HG02973 (cell line): ENCODE measurements at regions not wholly inside any gene's neighbourhood (a gene's known extent, or its start where the extent isn't known, plus 50 kb on each side); places are given as distances from the start of the nearest gene placed in this dataset.

Experiments used
- ATAC-seq: cut with Tn5 transposase; IDR thresholded peaks from one replicate; pipeline ENCODE4 v1.9.1; 2021; ENCODE audit warnings: moderate library complexity; ENCODE audit not compliant: unreplicated experiment

DNA sequence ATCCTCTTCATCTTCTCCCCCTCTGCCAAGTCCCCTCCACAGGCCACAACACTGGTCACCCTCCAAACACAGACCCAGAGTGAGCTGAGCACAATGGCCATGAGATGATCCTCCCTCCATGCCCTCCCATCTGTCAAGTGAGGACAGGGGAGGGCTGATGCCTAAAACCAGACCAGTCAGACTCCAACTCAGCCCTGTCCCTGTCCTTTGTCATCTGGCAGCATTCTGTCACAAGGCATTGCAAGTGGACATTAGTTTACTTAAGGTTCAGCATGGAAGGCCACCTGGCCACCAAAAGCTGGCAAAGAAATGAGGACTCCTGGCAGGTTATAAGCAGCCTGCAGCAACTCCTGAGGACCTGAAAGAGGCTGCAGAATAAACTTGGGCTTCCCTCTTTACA lies 136.2 kb upstream of the SLC30A5 start:
- ATAC-seq: no peak

DNA sequence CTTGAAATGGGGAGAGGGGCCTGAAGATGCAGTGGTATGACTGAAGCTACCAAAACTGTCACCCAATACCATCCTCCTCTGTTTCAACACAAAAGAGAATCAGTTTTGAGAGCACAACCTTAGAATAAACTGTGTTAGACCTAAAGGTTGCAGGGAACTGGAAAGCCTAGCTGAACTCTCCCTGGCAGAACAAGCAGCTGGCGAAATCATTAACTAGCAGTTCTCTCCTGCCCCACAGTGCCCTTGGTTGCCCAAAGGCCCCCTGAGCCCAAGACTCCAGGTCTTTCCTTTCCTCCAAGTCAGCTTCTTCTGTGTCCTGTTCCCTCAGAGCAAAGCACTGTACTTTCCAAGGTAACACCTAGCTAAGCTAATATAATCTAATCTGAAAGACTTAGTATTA lies 135.4 kb upstream of the SLC30A5 start:
- ATAC-seq: no peak

DNA sequence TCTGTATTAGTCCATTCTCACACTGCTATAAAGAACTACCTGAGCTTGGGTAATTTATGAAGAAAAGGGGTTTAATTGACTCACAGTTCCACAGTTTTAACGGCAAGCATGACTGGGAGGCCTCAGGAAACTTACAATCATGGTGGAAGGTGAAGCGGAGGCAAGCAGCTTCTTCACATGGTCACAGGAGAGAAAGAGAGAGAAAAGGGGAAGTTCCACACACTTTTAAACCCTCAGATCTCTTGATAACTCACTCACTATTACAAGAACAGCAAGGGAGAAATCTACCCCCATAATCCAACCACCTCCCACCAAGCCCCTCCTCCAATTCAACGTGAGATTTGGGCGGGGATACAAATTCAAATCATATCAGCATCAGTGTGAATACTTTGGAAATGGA lies 133.4 kb upstream of the SLC30A5 start:
- no peak for ATAC-seq

DNA sequence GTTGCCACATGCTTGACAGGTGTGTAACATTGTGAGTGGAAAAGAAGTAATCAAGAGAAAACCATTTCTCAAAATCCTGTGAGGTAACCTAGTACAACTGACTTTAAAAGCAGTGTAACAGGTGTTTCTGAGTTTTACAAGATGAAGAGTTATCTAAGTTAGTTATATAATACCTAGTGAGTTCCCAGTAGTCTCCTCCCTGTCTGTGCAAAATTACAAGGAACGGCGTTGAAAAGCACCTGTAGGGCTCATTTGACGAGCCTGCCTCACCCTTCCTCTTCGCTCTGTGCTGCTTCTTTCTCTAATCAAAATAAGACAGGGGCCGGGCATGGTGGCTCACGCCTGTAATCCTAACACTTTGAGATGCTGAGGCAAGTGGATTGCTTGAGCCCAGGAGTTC lies 132.9 kb upstream of the SLC30A5 start:
- no peak for ATAC-seq

DNA sequence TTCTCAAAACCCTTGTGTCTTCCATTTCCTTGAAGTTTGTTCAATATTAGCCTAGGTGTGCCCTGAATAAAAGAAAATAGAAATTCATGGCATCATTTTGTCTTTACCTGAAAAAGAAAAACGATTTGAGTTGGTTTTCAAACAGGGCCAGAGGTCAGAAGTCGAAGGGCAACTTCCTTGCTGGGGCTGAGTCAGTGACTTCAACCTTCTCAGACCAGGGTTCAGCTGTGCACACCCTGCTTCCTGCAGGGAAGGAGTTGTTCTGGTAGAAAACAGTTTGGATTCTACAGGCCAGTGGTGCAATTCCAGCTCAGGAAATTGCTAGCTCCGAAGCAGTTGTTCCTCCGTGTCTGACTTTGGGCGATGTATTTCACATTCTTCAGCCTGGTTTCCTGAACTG lies 132.1 kb upstream of the SLC30A5 start:
- ATAC-seq: no peak

DNA sequence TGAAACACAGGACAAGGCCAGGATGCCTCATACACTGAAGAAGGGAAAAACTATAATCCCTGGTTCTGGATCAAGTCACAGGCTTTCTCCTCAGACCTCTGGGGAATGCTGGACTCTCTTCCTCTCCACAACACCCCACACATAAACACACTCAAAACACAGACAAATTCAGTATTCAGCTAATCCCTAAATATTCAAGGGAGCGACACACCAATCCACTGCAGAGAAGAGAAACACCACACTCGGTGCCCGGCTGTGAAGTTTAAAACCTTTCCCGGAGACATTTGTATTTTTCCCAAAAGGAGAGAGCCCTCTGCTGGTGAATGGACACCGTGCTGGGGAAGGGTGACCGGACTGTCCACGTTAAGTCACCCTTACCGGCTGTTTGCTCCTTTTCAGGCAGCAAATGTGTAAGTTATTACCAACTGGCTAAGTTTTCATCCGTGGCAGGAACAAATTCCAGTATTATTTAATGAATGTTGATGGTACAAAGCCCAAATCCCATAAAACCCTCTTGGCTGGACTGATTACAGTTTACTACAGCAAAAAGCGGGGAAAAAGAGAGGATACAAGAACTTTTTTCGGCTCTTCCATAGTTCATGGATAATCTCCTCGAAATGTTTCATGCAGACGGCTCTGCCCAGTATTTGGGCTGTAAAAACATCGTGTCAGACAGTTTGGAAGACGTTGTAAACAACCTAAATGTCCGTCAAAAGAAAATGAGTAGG lies 130.9 kb upstream of the SLC30A5 start:
- no peak for ATAC-seq

DNA sequence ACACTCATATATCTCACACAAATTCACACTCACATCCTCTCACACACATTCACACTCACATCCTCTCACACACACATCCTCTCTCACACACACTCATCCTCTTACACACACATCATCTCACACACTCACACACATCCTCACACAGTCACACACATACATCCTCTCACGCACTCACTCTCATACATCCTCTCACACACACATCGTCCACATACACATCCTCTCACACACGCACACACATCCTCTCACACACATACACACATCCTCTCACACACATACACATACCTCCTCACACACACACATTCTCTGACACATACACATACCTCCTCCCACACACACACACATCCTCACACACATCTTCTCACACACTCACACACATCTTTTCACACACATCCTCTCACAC lies 129.1 kb upstream of the SLC30A5 start:
- ATAC-seq: no peak

DNA sequence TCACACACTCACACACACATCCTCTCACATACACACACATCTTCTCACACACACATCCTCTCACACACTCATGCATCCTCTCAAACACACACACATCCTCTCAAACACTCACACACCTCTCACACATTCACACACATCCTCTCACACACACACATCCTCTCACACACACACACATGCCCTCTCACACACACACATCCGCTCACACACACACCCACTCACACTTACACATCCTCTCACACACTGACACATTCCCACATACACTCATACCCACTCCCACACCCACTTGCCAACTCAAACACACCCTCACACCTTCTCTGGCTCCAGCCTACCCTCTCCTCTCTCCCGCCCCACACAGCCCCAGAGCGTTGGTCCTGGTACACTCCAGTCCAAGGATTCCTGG lies 127.9 kb upstream of the SLC30A5 start:
- no peak for ATAC-seq

DNA sequence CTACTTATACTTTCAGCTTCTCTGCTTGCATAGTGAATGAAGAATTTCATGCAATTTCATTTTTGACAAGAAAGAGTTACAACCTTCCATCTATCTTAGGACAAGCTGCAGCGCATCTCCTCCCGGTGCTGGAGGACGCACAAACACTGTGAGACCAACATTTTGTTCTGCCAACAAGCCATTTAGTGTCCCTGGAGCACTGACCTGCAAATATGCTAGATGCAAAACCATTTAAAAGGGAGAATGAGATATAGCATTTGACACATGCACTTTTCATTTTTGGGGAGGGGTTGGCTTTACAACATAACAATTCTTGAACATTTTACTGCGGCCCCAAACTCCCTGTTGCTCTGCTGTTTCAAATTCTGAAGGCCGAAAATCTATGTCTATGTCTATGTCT lies 127.2 kb upstream of the SLC30A5 start:
- ATAC-seq: no peak

DNA sequence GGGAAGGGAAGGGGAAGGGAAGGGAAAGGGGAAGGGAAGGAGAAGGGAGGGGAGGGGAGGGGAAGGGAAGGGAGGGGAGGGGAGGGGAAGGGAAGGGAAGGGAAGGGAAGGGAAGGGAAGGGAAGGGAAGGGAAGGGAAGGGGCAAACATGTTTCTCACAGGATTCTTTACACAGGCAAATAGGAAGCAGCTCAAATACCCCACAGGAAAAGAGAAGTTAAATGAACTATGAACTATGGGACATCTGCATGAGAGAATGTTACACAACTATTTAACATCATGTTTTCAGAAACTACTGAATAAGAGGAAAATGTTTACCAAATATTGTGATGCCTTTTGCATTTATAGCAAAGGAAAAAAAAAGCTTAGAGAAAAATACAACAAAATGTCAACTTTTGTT lies 125.4 kb upstream of the SLC30A5 start:
- no peak for ATAC-seq

DNA sequence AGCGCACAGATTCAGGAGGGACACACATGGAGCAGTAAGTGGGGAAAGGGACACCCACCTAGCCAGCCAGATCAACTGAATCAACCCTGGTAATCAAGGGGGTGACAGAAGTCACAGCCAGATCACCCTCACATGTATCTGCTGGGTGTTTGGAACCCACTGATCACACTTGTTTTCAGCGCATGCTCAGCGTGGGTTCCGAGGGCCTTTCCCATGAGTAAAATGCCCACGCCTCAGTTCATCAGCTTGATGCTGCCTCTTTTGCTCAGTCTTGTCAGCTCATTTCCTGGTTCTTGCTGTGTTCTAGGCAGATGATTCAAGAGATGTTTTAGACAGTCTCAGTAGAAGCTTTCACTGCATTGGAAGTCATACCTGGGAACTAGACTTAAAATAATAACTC lies 123.2 kb upstream of the SLC30A5 start:
- ATAC-seq: no peak

DNA sequence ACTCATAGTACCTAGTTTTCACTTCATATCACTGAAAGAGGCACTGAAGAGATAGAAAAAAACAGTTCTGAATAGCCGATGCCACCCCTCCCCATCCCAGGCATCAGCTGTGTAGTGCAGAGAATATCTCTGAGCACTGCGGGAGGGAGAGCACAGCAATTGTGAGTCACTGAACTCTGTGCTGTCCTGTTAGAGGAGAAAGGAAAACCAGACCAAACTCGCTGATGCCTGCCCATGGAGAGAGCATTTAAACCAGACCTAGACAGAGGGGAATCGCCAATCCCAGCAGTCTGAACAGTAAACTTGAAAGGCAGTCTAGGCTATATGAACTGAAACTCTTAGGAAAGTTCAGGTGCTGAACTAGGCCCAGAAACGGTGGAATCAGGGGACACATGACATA lies 120.1 kb upstream of the SLC30A5 start:
- ATAC-seq: no peak

DNA sequence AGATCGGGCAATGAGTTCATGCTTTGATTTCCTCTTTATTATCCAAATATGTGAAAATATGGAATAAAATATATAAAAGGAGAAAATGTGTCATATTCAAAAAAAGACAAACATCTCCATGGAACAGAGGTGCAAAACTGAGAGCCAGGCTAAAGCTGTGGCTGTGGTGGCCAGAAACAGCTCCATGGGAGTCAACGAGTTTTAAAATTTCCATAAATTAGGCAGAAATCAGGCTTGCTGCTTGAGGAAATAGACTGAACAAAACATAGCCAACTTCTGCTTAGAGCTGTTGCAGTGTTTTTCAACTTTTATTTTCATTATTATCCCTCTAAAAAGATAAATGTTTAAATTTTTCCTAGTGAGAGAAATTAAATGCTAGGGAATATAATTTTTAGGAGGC lies 110.8 kb upstream of the SLC30A5 start:
- ATAC-seq: no peak

DNA sequence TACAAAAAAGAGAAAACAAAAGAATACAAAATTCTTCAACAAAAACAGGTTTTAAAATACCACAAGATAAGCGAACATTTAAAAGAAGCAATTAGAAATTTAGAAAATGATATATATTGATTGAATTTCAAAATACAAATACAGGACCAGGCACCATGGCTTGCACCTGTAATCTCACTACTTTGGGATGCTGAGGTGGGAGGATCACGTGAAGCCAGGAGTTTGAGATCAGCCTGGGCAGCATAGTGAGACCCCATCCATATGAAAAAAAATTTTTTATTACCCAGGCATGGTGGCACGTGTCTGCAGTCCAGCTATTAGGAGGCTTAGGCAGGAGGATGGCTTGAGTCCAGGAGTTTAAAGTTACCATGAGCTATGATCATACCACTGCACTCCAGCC lies 109.9 kb upstream of the SLC30A5 start:
- ATAC-seq: no peak

DNA sequence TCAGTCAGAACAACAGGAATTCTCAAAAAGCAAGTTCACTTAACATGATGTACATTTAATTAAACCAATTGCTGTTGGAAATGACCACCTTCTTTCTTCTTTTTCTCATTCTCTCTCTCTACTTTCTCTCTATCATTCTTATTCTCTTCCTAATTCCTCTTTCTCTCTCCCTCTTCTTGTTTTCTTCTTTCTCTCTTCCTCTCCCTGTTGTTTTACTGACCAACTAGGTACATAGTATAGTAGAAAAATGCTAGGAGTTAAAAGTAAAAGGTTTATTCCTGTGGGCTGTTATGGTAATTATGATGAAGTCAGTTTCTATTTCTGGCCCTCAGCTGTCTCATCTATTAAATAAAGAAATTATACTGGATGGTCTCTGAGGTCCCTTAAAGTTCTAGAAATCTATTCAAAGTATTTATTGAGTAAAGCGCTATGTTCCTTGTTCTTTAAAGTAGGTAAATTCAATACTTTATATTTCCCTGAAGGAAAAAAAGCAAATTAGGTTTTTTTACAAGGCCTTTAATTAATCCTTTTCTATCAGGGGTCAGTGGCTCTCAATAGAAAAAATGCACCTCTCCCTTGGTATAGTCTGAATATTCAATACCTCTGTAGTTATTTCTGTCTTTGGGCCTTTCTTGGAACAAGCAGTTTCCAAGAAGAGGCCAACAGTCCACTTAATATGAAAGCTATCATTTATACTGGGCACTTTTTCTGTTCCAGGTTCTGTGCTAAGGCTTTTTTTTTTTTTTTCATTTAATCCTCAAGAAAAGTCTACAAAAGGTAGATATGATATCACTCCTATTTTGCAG lies 102.3 kb upstream of the SLC30A5 start:
- no peak for ATAC-seq

DNA sequence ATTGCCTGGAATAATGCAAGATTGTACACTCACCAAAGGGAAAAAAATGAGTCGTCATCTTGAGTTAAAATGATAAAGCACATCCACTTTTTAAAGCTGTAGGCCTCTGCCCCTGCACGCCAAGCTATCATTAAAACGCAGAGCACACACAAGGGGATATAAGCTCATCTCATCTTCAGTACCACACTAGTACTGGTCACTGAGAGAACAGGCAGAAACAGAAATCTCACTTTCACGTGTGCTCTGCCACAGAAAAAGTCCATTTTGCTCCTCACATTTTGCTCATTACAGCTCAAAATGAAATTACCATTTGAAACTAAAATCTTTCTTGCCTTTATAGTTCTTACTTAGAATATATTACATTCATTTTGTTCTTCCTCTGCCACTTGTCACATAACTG lies 99.2 kb upstream of the SLC30A5 start:
- no peak for ATAC-seq

DNA sequence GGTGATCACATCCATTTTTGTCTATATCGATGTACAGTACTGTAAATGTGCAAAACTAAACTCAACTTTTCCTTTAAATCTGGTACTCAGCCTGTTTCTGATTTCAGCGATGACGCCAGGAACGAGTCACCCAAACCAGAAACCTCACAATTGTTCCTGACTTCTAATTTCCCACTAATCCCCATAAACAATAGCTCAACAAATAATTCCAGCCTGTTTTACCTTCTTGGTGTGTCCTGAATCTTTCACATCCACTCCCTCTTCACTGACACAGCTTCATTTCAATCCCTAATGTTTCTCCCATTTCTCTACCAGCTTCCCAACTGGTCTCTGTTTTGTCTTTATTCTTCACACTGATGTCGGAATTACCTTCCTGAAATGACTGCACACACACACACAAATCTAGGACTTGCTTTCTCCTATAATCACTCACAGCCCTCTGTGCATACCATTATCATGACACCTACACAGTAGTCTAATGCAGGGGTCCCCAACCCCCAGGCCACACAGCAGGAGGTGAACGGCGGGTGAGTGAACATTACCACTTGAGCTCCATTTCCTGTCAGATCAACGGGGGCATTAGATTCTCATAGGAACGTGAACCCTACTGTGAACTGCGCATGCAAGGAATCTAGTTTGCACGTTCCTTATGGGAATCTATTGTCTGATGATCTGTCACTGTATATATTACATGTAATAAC lies 97.8 kb upstream of the SLC30A5 start:
- ATAC-seq: no peak

DNA sequence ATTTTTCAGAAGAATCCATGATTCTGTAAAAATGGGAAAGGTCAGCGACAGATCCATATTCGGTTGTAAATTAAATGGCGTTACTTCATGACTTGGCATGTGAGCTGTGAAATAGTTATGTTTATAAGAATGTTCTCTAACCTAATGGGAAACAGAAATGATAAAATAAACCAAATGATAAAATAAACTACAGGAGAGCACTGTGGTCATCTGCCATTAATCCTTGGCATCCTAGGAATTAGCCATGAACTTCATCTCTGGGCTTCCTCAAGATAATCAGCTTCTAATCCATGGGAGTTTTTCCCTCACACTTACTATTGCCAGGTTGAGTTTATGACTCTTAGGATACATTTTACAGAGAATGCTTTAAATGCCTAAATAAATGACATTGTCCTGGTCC lies 94.6 kb upstream of the SLC30A5 start:
- no peak for ATAC-seq

DNA sequence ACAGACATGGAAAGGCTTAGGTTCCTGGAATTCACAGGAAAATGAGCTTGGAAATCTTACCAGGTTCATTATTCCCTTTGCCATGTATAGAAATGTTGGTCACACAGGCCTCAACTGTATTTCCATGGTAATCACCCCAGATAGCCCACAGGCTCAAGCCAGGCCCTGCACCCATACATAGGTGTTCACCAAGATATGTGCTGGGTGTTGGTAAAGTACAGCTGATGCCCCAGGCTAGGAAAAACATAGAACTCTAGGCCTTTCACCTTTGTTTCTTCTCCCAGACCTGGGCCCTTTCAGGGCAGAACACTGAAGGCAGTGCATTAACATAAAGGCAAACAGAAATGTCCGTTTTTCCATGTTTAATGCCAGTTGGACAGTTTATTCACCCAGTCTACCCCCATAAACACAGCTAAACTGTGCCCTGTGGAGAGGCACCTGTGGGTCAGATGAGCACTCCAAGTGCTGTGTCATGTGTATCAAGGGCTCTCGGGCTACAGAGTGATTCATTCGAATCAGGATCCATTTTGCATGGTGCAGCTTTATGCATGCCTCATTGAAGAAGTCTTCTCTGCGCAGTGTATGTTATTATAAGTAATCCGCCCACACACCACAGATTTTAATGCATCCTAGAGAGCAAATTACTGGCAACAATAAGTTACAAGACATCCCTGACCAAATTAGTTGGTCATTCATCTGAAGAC lies 93.4 kb upstream of the SLC30A5 start:
- no peak for ATAC-seq

DNA sequence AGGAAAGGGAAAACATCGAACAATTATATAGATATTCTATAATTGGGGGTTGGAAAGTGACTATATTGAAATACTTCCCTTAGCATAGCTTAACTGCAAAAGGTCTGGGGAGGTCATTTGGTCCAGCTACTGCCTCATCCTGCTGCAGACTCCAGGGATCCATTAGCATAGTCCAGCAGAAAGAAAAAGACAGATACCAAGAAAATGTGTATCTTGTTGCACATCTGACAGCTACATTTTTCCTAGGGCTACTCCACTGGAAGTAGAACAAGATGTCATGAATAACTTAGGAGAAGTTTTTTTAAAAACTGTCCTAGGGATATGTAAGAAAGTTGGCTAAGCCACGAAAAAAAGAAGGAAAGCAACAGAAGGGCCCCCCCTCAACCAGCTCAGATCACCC lies 92.9 kb upstream of the SLC30A5 start:
- ATAC-seq: no peak

DNA sequence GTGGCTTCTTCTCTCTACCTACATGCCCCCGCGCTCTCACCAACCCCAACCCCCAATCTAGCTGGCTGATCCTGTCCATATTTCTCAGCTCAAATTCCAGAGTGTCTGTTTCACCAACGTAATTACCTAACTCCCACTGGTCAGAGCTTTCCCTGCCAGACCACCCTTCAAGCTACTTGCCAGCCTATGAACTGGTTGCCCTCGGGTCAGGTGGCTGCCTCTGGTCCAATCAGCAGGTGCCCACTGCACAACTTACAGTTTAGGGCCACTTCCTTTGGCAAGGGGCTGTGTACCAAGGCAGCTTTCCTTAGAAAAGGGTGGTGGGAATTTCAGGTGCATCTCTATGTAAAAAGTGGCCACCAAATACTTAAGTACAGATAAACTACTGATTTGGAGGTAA lies 92.2 kb upstream of the SLC30A5 start:
- no peak for ATAC-seq
